Stomach (tissue), 8 donors: ENCODE measurements at regions not wholly inside any gene's neighbourhood (a gene's known extent, or its start where the extent isn't known, plus 50 kb on each side); places are given as distances from the start of the nearest gene placed in this dataset.
"Not testable (repeated sequence)": the region's sequence is repeated elsewhere in the genome, so short reads cannot be mapped to it uniquely, and the experiment has no call there.

ENCODE experiments used
- DNase-seq, 2 donors: peaks; one replicate each; pipeline versions ENCODE4 v3.0.0 to v3.0.0-alpha.2; 2013 to 2019
- H3K27ac ChIP-seq, 5 donors: fragments of 200-600 bp in 4 of 5; sonication (generic) in 4 of 5; one replicate each; pipeline ENCODE4 v1.5.1; 2013 to 2019; ENCODE audit warnings: mild to moderate bottlenecking in 1 of 5, moderate library complexity in 1 of 5
- H3K27me3 ChIP-seq, 3 donors: fragments of 200-600 bp; sonication (generic); one replicate each; pipeline ENCODE4 v1.5.1; 2017 to 2019; ENCODE audit warnings: mixed run types in 1 of 3
- H3K36me3 ChIP-seq, 4 donors: fragments of 200-600 bp; sonication (generic); 1 replicate in 3 of 4; 2 replicates in 1 of 4; pipeline ENCODE4 v1.5.1; 2016 to 2019
- H3K4me1 ChIP-seq, 4 donors: fragments of 200-600 bp; sonication (generic); one replicate each; pipeline ENCODE4 v1.5.1; 2016 to 2019
- H3K4me3 ChIP-seq, 4 donors: fragments of 200-600 bp; sonication (generic) in 3 of 4; one replicate each; pipeline ENCODE4 v1.5.1; 2016 to 2019; ENCODE audit warnings: mild to moderate bottlenecking in 1 of 4
- H3K9me3 ChIP-seq, 4 donors: fragments of 200-600 bp; sonication (generic); one replicate each; pipeline ENCODE4 v1.5.1; 2016 to 2019
- CTCF ChIP-seq, 7 experiments: fragments of 450-650 bp in 4 of 7; fragments of 200-600 bp in 3 of 7; sonication (generic) in 3 of 7; IDR thresholded peaks; one replicate each; pipeline ENCODE4 v1.5.1; 2016 to 2019; ENCODE audit warnings: antibody characterized with exemption in 7 of 7, control low read depth in 2 of 7, mild to moderate bottlenecking in 1 of 7
- EP300 ChIP-seq: sonication (generic); formaldehyde crosslinking; IDR thresholded peaks from one replicate; pipeline ENCODE4 v1.6.1; 2017; ENCODE audit warnings: antibody characterized with exemption
- POLR2A ChIP-seq, 4 donors: fragments of 450-650 bp; IDR thresholded peaks; one replicate each; pipeline ENCODE4 v1.6.1; 2016; ENCODE audit warnings: antibody characterized with exemption in 4 of 4, control low read depth in 2 of 4, mild to moderate bottlenecking in 1 of 4, moderate library complexity in 1 of 4
- POLR2AphosphoS5 ChIP-seq, 3 donors: sonication (generic); formaldehyde crosslinking; IDR thresholded peaks; one replicate each; pipeline ENCODE4 v1.6.1; 2016; ENCODE audit warnings: antibody characterized with exemption in 3 of 3
- WGBS, 5 donors: extraction: QIAGEN DNeasy Blood & Tissue Kit in 3 of 5; methylation state at CpG; one replicate each; pipeline versions ENCODE4 v1.1.5 to v1.1.7; 2013 to 2018; 5-methylcytosine and 5-hydroxymethylcytosine counted together
- intact Hi-C: fragments of 100-400 bp; cut with DNase I; formaldehyde crosslinking; loops from one replicate; pipeline ENCODE4 v1.15.1; 2023; ENCODE audit warnings: low total_unique reads
- donor health status: healthy with polysubstance abuse.
- donor health status: Bipolar disorder and iron deficiency.
- donor health status: healthy.

GRCh38 chr9:12318732-12319685 lies 374.2 kb upstream of the TYRP1 start:
- no peaks in the 10 kb centered on the region for H3K27me3 ChIP-seq
- no peaks in the 10 kb centered on the region for H3K4me1 ChIP-seq
- no peak overlapping the region for H3K4me3 ChIP-seq
- H3K36me3 ChIP-seq: no peaks in the 10 kb centered on the region
- no peak for DNase-seq
- H3K9me3 ChIP-seq: peaks cover 0 to 12% (median 0%) of the 10 kb centered on the region in 4 donors
- intact Hi-C loops: no loop called here
- no peak overlapping the region for H3K27ac ChIP-seq
- TF ChIP-seq POLR2AphosphoS5 (IDR thresholded peaks at IDR 0.05) (no peak), POLR2A (IDR thresholded peaks at IDR 0.05) (no peak), EP300 (no peak), CTCF (IDR thresholded peaks at IDR 0.05) (no peak)
- 62 to 73% (median 63%) methylated on average over 4 of the region's 4 CpGs for WGBS, 5 donors

GRCh38 chr9:12329623-12329985 lies 363.6 kb upstream of the TYRP1 start:
- intact Hi-C loops: no loop called here
- WGBS, 5 donors: 64 to 73% (median 67%) methylated on average over 5 of the region's 5 CpGs
- Histone ChIP-seq H3K27ac (no peak overlapping the region), H3K27me3 (no peaks in the 10 kb centered on the region), H3K36me3 (no peaks in the 10 kb centered on the region), H3K9me3 (no peaks in the 10 kb centered on the region), H3K4me1 (no peaks in the 10 kb centered on the region), H3K4me3 (no peak overlapping the region)
- no peak for DNase-seq
- TF ChIP-seq EP300: no peak

- H3K4me3 ChIP-seq, H3K27ac ChIP-seq, H3K4me1 ChIP-seq, intact Hi-C loops, DNase-seq, H3K36me3 ChIP-seq, H3K27me3 ChIP-seq, H3K9me3 ChIP-seq: not testable (repeated sequence)
- 76 to 90% (median 89%) methylated on average over 20 to 26 of the region's 26 CpGs for WGBS, 5 donors
Measured at GRCh38 chr9:12333966-12334365, 359.2 kb upstream of the TYRP1 start.

- no peak overlapping the region for H3K27ac ChIP-seq
- TF ChIP-seq EP300 (no peak), POLR2A (IDR thresholded peaks at IDR 0.05) (no peak), CTCF (IDR thresholded peaks at IDR 0.05) (no peak), POLR2AphosphoS5 (IDR thresholded peaks at IDR 0.05) (no peak)
- H3K4me3 ChIP-seq: no peak overlapping the region
- 44 to 64% (median 54%) methylated on average over 1 of the region's 1 CpG for WGBS, 5 donors
- no peaks in the 10 kb centered on the region for H3K4me1 ChIP-seq
- no peaks in the 10 kb centered on the region for H3K9me3 ChIP-seq
- no peaks in the 10 kb centered on the region for H3K27me3 ChIP-seq
- intact Hi-C loops: no loop called here
- no peak for DNase-seq
- no peaks in the 10 kb centered on the region for H3K36me3 ChIP-seq
Measured at GRCh38 chr9:12350775-12351174, 342.4 kb upstream of the TYRP1 start.

GRCh38 chr9:12351293-12352044 lies 341.7 kb upstream of the TYRP1 start:
- intact Hi-C loops: no loop called here
- no peak for DNase-seq
- 47 to 65% (median 62%) methylated on average over 3 of the region's 3 CpGs for WGBS, 5 donors
- Histone ChIP-seq H3K27ac (no peak overlapping the region), H3K9me3 (no peaks in the 10 kb centered on the region), H3K27me3 (no peaks in the 10 kb centered on the region), H3K4me3 (no peak overlapping the region), H3K4me1 (no peaks in the 10 kb centered on the region), H3K36me3 (no peaks in the 10 kb centered on the region)
- TF ChIP-seq CTCF (IDR thresholded peaks at IDR 0.05): no peak
- TF ChIP-seq POLR2AphosphoS5 (IDR thresholded peaks at IDR 0.05): no peak
- TF ChIP-seq POLR2A (IDR thresholded peaks at IDR 0.05): no peak
- no peak for TF ChIP-seq EP300
